ENCODE measurements at regions not wholly inside any gene's neighbourhood (a gene's known extent, or its start where the extent isn't known, plus 50 kb on each side); places are given as distances from the start of the nearest gene placed in this dataset.

DNA sequence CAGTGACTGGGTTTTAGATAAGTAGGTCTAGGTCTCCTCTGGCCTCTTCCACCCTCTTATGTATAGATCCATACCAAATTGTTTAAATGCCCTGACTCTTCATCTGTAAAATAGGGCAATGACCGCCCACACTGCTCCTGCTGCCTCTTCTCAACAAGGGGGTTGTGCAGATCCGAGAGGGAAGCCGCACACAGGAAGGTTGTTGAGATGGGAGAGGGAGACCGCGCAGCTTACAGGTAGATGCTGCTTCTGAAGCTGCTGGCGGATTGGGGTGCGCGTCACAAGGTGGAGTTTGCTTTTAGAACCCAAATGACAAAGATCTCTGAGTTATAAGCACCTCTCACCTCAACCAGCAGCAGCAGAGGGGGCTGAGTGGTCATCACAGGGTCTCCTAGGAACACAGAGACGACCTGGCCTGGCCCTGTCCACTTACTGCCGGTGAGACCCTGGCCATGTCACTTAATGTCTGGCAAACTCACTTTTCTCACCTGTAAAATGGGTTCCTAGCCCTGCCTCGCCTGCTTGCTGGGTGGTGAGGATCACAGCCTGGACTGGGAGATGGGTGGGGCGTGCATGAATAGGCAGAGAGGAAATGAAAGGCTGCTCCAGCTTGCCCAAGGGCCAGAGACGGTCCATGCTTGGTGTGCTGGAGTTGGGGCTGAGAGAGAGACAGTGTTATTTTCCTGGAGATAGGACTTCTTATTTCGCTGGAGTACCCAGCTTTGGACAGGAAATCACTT is 251.3 kb downstream of the EIPR1 start (continued):
- TF ChIP-seq, protein P1, sequence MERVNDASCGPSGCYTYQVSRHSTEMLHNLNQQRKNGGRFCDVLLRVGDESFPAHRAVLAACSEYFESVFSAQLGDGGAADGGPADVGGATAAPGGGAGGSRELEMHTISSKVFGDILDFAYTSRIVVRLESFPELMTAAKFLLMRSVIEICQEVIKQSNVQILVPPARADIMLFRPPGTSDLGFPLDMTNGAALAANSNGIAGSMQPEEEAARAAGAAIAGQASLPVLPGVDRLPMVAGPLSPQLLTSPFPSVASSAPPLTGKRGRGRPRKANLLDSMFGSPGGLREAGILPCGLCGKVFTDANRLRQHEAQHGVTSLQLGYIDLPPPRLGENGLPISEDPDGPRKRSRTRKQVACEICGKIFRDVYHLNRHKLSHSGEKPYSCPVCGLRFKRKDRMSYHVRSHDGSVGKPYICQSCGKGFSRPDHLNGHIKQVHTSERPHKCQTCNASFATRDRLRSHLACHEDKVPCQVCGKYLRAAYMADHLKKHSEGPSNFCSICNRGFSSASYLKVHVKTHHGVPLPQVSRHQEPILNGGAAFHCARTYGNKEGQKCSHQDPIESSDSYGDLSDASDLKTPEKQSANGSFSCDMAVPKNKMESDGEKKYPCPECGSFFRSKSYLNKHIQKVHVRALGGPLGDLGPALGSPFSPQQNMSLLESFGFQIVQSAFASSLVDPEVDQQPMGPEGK (CRISPR knock-in tag; IDR thresholded peaks at IDR 0.05; ENCODE audit: borderline replicate concordance), result no peak
- no peak for TF ChIP-seq ZFP3 (CRISPR knock-in tag; IDR thresholded peaks at IDR 0.05)
- no peak for TF ChIP-seq ZNF70 (CRISPR knock-in tag; IDR thresholded peaks at IDR 0.05)
- no peak for TF ChIP-seq ARNTL (CRISPR knock-in tag; IDR thresholded peaks at IDR 0.05; ENCODE audit: borderline replicate concordance, low read depth)
- TF ChIP-seq BACH2 (CRISPR knock-in tag; IDR thresholded peaks at IDR 0.05; ENCODE audit: borderline replicate concordance), result no peak
- TF ChIP-seq ZNF565 (CRISPR knock-in tag; conservative IDR thresholded peaks at IDR 0.05; ENCODE audit: low read depth), result no peak
- TF ChIP-seq TCF4 (CRISPR knock-in tag; IDR thresholded peaks at IDR 0.05; ENCODE audit: borderline replicate concordance), result no peak
- TF ChIP-seq GLIS3 (CRISPR knock-in tag; IDR thresholded peaks at IDR 0.05), result no peak
- TF ChIP-seq RARB (CRISPR knock-in tag; IDR thresholded peaks at IDR 0.05), result no peak
- TF ChIP-seq ZC3H10 (CRISPR knock-in tag; IDR thresholded peaks at IDR 0.05), result no peak
- no peak for TF ChIP-seq ISL1 (CRISPR knock-in tag; IDR thresholded peaks at IDR 0.05)
- no peak for TF ChIP-seq ZNF8 (CRISPR knock-in tag; IDR thresholded peaks at IDR 0.05)

- no peak for TF ChIP-seq ZNF565 (CRISPR knock-in tag; conservative IDR thresholded peaks at IDR 0.05; ENCODE audit: low read depth)
- no peak for ATAC-seq
Observed at GRCh38 chr2:3125761-3126130, 251.9 kb downstream of the EIPR1 start.

DNA sequence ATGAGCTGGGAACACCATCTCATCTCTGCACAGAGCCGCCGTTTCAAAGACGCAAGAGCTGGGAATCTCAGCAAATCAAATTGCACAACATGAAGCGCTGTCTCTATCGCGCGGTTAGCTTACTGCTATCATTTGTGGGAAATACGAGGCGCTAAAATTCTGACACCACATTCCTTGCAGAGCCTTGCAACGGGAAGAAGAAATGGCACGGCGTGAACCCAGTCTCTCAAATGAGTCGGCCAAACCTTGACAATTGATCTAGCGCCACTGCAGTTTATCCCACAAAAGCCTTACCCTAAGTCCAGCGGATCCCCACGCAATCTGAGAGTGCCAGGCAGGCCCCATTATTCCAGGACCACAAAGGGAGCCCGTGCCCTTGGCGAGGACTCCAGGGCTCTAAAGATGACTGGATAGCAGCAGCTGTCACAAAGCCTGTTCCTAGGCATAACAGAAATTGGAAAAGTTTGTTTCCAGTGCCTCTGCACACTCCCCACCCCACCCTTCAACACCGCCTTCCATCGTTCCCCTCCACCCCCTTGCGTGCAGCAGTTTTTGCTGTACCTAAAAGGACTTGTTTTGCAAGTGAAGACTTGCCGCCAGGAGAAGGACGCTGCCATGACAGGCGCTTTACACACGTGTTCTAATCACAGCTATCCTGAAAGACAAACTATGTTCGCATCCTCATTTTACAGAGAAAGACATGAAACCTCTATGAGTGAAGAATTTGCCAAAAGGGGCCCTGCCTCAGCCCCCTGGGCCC is 252.4 kb downstream of the EIPR1 start:
- ATAC-seq, result no peak
- TF ChIP-seq PPARA (CRISPR knock-in tag; IDR thresholded peaks at IDR 0.05; ENCODE audit: borderline replicate concordance) (no peak), ESRRG (CRISPR knock-in tag; IDR thresholded peaks at IDR 0.05) (no peak), ISL1 (CRISPR knock-in tag; IDR thresholded peaks at IDR 0.05) (no peak), ZC3H10 (CRISPR knock-in tag; IDR thresholded peaks at IDR 0.05) (no peak), ZFP30 (CRISPR knock-in tag; IDR thresholded peaks at IDR 0.05) (no peak), TOX (CRISPR knock-in tag; IDR thresholded peaks at IDR 0.05; ENCODE audit: borderline replicate concordance) (no peak), TSHZ2 (CRISPR knock-in tag; IDR thresholded peaks at IDR 0.05) (no peak), TCF4 (CRISPR knock-in tag; IDR thresholded peaks at IDR 0.05; ENCODE audit: borderline replicate concordance) (no peak), ZNF70 (CRISPR knock-in tag; IDR thresholded peaks at IDR 0.05) (no peak), BACH2 (CRISPR knock-in tag; IDR thresholded peaks at IDR 0.05; ENCODE audit: borderline replicate concordance) (no peak), ZNF8 (CRISPR knock-in tag; IDR thresholded peaks at IDR 0.05) (no peak)
- TF ChIP-seq, protein P1 (CRISPR knock-in tag; IDR thresholded peaks at IDR 0.05; ENCODE audit: borderline replicate concordance), result no peak
- TF ChIP-seq, protein P2, sequence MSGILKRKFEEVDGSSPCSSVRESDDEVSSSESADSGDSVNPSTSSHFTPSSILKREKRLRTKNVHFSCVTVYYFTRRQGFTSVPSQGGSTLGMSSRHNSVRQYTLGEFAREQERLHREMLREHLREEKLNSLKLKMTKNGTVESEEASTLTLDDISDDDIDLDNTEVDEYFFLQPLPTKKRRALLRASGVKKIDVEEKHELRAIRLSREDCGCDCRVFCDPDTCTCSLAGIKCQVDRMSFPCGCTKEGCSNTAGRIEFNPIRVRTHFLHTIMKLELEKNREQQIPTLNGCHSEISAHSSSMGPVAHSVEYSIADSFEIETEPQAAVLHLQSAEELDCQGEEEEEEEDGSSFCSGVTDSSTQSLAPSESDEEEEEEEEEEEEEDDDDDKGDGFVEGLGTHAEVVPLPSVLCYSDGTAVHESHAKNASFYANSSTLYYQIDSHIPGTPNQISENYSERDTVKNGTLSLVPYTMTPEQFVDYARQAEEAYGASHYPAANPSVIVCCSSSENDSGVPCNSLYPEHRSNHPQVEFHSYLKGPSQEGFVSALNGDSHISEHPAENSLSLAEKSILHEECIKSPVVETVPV (CRISPR knock-in tag; IDR thresholded peaks at IDR 0.05), result no peak

GRCh38 chr2:3122525-3122924 is 255.1 kb downstream of the EIPR1 start:
- ATAC-seq, result no peak
- TF ChIP-seq ZFP30 (CRISPR knock-in tag; IDR thresholded peaks at IDR 0.05), result no peak
- TF ChIP-seq ZNF70 (CRISPR knock-in tag; IDR thresholded peaks at IDR 0.05), result 0 out of 2 replicates have a peak, but pooled peaks have one; percentile 32
- peak; percentile 73; the same call in 1 of the 2 replicates for TF ChIP-seq TSHZ2 (CRISPR knock-in tag; IDR thresholded peaks at IDR 0.05)
- TF ChIP-seq TCF4 (CRISPR knock-in tag; IDR thresholded peaks at IDR 0.05; ENCODE audit: borderline replicate concordance), result peak; percentile 70; the same call in 1 of the 2 replicates

Data from SK-N-SH treated with all-trans-retinoic acid at 6 μM for 48 hours (cell line).